ENCODE measurements at regions not wholly inside any gene's neighbourhood (a gene's known extent, or its start where the extent isn't known, plus 50 kb on each side); places are given as distances from the start of the nearest gene placed in this dataset.

DNA sequence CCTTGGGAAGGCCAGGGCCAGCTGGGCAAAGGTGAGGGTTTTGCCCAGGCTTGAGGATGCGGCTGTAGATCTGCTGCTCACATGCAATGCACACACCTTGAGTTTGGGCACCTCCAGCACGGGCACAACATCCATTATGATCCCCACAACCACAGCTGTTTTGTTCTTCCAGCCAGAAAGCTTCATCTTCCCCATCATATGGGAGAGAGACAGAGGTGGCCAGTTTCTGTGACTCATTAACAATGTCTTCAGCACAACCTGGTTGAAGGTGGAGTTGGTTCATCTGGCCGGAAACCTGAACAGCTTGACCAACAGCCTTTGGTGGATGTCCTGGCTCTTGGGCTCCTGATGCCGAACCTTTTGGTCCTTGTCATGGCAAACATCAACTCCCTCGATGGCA lies 163.7 kb upstream of the CCND2 start:
- intact Hi-C loops (cut with micrococcal nuclease), result loop anchor here (5.0 to 10.0 kb wide), 4 partner anchors 52 to 425 kb away; partner anchors contain the start of genes RAD51AP1 and TIGAR

DNA sequence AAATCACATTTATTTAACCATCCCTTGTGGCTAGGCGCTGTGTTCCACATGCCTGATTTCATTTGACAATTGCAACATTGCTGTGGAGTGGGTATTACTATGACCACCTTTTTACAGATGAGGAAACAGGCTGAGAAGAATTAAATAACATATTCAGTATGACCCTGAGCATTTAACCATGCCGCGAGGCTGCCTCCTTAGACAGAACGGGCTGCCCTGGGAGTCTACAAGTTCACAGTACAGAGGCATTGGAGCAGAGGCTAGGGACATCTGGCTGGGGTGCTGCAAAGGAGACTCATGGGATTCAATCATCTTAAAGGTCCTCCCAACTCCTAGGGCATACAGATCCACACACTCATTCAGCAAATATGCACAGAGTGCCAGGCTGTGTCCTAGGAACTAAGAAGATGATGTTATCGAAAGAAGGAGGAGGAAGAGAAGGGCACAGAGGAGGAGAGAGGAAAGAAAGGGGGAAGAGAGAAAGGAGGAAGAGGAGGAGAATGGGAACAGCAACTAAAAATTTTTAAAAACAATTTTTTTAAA lies 164.7 kb upstream of the CCND2 start:
- intact Hi-C loops (cut with micrococcal nuclease), result loop anchor here (5.0 to 10.0 kb wide), 4 partner anchors 53 to 426 kb away; partner anchors contain the start of genes RAD51AP1 and TIGAR

DNA sequence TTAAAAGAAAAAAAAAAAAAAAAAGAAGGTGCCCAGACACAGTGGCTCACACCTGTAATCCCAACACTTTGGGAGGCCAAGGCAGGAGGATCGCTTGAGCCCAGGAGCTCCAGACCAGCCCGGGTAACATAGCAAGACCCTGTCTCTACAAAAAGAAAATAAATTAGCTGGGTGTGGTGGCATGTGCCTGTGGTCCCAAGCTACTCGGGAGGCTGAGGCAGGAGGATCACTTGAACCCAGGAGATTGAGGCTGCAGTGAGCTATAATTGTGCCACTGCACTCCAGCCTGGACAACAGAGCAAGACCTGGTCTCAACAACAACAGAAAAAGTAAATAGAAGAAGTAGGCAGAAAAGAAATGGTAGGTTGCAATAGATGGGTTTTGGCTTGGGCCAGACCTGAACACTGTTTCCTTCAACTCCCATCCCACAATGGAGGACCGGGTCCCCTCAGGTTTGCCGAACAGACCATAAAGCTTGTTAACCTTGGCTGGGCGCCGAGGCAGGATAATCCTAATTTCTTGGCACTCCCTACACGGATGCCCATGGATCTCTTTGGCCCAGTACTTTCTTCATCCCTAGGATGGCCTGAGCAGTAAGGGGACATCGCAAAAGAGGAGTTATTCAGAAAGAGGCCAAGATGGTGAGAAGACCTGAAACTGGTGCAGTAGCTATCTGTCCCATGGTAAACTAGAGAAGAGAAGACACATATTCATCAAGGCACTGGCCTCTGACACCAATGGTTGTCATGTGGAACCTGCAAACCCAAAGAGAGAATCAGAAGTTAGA lies 165.5 kb upstream of the CCND2 start:
- intact Hi-C loops (cut with micrococcal nuclease), result loop anchor here (1.0 to 10.0 kb wide), 8 partner anchors 34 to 427 kb away; partner anchors contain the start of genes RAD51AP1 and TIGAR

DNA sequence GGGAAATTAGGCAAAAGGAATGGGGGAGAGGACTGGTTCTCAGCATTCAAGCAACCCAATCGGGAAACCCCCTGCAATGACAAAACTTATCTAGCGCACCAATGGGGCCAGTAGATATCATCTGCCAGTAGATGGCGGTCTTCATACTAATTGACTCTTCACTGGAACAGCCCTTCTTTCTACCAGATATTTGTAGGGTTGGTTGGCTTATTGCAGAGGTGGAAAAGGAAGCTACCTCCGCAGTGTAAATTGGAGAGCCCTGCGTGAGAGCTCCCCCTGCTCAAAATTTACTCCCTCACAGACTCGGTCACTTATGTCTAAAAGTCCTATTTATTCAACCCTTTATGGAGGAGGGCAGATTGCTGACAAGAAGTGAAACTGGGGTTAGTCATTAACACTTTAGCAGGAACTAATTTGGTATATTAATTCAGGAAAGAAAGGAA lies 166.1 kb upstream of the CCND2 start:
- intact Hi-C loops (cut with micrococcal nuclease), result loop anchor here (1.0 to 10.0 kb wide), 8 partner anchors 35 to 427 kb away; partner anchors contain the start of genes RAD51AP1 and TIGAR

DNA sequence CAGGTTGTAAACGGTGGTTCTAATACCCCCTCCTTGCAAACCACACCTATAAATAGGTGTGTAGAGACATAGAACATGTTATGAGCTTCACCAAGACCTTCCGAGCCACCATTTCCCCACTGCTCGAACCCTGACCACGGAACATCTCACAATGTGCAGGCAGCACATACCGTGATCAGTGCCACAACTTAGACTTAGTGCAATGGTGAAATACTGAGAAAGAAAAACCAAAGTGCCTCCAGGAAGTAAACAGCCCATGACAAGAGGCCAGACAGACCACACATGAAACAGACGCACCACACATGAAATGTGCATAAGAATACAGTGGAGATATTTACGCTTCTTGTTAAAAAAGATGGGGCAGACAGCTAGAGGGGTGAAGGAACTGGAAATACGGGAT lies 166.9 kb upstream of the CCND2 start:
- intact Hi-C loops (cut with micrococcal nuclease), result loop anchor here (1.0 to 10.0 kb wide), 8 partner anchors 36 to 428 kb away; partner anchors contain the start of genes RAD51AP1 and TIGAR

DNA sequence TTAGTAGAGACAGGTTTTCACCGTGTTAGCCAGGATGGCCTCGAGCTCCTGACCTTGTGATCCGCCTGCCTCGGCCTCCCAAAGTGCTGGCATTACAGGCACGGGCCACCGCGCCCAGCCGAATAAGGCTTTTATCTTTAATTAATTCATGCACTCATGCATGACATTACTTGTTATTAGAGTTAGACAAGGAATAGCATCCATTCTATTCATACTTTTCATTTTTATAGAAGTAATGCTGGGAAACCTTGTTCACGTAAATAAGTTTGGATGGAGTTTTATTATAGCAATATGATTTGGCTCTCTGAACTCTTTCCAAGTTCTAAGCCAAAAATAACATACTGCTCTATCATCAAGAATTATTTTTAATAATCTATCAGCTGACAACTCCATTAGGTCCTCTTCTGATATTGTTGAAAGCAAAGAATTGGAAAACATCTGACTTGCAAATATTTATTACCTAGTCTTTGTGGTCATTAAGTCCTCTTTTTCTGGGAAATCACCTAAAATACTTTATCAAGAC lies 168.8 kb upstream of the CCND2 start:
- intact Hi-C loops (cut with micrococcal nuclease), result loop anchor here (5.0 to 10.0 kb wide), 4 partner anchors 58 to 430 kb away; partner anchors contain the start of genes RAD51AP1 and TIGAR

DNA sequence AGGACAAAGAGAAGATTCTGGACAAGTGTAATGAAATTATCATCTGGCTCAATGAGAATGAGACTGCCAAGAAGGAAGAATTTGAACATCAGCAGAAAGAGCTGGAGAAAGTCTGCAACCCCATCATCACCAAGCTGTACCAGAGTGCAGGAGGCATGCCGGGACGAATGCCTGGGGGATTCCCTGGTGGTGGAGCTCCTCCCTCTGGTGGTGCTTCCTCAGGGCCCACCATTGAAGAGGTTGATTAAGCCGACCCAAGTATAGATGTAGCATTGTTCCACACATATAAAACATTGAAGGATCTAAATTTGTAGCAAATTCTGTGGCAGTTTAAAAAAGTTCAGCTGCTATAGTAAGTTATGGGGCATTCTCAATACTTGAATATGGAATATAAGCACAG lies 174.3 kb upstream of the CCND2 start:
- intact Hi-C loops (cut with micrococcal nuclease), result no loop called here

DNA sequence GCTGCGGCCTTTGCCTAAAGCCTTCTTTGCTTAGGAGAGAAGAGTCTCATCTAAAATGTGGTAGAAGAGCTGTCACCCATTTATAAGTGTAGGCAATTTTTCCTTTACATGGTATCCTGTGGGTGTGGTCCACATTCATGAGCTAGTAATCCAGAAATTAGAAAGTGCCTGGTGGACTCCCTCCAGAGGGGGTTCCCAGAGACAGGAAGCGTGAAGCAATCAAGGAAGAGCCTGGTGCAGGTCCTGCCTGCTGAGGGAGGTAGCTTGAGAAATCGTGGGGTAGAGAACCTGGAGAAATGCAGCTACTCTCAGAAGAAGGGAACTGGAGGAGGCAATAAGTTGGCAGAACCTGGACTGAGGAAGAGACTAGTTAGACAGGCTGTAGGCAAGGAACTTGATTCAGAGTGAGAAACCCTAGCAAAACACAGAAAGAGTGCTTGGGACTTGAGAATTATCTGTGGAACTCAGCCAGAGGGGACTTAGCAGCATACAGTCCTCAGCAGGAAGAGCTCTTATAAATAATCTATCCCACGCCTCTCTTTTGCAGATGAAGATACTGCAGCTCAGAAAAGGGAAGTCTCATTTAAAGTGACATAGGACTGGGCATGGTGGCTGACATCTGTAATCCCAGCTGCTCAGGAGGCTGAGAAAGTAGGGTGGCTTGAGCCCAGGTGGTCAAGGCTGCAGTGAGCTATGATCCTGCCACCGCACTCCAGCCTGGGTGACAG lies 182.4 kb upstream of the CCND2 start:
- intact Hi-C loops (cut with micrococcal nuclease), result no loop called here

DNA sequence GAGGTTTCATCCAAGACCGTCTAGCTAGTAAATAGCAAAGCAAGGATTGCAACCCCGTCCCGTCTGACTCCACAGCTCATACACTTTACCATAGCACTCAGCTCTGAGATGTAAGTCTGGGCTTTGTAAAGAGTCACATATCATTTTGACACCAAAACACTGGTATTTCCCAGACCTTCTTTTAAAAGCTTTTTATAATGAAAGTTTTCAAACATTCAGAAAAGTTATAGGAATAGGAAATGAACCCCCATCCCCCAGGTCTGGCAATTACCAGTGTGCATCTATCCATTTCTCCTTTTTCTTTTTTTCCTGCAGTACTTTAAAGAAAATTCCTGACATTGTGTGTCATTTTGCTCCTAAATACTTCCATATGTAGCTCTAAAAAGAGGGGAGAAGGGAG lies 183.6 kb upstream of the CCND2 start:
- intact Hi-C loops (cut with micrococcal nuclease), result no loop called here

DNA sequence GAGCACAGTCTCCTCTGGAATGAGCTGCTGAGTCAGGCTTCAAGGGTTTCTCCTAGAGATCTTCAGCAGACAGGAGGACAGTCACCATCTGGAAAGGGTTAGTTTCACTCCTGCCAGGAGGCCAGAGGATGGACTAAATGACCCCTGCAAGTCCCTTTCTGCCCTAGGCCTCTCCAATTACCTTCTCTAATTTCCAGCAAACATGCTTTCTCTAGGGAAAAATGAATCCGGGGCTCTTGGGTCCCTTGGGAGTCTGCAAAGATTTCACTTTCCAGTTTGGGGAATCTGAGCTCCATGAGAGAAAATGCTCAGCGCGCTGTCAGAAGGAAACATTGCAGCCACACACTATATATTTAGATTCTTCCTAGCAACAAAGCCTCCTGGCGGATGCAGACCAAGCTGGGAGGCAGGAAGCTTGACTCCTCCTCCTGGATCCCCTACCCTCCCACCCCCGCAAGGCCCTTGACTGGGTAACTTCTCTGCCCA lies 184.4 kb upstream of the CCND2 start:
- intact Hi-C loops (cut with micrococcal nuclease), result no loop called here

DNA sequence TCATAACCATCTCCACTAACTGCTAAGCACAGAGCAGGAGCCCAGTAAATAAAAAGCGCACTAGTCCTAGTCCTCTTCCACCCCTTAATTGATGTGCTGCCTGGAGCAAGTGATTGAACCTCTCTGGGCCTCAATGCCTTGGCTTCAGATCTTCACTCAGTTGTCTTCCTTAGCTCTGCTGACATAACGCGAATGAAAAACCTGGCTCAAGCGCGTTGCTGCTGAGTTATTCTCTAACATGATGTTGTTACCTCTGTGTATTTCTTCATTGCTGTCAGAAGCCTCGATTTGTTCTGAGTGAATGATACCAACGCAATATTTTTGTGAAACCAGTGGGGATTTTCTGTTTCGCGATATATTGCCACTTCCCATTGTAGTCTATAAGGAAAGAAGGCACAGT lies 185.1 kb upstream of the CCND2 start:
- intact Hi-C loops (cut with micrococcal nuclease), result no loop called here

DNA sequence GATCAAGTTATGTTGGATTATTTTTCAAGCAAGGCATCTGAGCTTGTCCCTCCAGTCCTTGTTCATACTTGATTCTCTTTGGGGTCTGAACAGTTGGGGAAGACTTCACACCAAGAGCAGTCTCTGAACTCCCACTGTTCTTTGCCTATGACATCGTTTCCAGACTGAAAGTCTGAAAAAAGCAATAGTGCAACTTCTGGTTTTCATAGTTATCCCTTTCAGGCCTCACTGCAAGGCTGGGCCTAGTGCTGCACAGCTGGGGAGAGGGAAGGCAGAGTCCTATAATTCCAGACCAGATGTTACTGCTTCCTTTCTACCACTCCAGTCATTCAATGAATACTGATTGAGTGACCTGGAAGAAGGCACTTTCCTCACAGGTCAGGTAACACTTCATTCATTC lies 187.1 kb upstream of the CCND2 start:
- intact Hi-C loops (cut with micrococcal nuclease), result no loop called here

DNA sequence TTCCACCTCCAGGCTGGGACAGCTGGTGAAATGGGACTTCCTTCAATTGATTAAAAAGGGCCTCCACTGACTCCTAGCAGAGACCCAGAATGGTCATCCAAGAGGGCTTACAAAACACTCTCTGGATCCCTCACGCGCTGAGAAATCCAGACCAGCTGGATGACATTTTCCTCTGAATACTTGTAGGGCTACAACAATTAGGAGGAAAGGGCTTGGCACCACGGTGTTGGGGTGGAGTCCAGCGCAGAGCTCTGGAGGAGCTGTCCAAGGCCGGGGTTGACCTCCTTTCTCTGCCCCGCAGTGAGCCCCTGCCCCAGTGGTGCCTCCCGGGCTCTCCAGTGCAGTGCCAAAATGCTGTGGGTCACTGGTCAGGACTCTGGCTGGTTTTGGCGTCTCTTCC lies 189.0 kb upstream of the CCND2 start:
- intact Hi-C loops (cut with micrococcal nuclease), result no loop called here

DNA sequence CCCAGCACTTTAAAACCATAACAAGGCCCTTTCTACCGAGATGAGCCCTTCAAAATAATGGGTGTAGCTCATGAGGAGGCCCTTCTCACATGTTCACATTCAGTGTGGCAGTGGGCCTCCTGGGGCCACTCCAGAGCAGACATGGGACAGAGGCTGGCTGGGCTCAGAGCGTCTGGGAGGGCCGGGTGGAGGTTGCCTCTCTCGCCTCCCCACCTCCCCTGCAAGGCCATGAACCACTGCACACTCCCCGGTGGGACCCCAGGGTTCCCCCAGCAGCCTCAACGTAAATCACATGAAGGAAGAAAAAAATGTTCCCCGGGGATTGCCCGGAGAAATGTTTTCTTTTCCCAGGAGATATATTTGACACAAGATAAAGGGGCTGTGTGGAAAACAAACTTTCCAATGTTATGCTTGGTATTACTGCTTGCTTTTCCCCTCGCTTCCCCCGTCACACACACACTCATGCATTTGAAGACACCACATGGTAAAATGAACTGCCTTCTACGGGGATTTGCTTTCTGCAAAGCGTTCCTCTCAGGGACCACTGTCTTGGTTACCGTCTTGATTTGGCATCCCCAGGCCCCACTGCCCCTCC lies 190.7 kb upstream of the CCND2 start:
- intact Hi-C loops (cut with micrococcal nuclease), result no loop called here

DNA sequence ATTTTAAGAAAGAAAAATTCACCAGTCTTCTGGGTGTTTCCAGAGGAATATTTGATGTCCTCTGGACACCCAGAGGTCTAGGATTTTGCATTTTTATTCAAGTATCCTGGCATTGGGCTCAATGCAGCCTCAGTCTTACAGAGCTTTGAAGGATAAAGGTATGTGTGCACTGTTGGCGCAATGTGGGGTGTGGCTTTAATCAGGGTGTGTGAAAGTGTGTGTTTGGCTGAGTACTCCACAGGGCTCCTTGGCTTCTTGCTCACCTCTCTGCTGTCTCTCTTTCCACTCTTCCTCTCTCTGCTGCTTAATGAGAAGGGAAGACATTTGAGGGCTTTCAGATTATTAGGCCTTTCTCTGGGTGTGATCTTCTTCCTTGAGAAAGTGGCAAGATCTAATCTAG lies 193.3 kb upstream of the CCND2 start:
- intact Hi-C loops (cut with micrococcal nuclease), result no loop called here

DNA sequence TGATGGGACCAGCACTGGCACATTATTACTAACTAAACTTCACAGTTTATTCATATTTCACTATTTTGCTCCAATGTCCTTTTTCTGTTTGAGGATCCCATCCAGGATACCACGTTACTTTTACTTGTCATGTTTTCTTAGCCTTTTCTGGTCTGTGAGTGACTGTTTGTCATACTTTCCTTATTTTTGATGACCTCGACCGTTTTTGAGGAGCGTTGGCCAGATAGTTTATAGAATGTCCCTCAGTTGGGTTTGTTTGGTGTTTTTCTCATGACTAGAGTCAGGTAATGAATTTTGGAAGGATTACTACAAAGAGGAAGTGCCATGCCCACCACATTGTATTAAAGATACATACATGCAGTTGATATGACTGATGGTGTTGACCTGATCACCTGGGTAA lies 199.4 kb upstream of the CCND2 start:
- intact Hi-C loops (cut with micrococcal nuclease), result no loop called here

DNA sequence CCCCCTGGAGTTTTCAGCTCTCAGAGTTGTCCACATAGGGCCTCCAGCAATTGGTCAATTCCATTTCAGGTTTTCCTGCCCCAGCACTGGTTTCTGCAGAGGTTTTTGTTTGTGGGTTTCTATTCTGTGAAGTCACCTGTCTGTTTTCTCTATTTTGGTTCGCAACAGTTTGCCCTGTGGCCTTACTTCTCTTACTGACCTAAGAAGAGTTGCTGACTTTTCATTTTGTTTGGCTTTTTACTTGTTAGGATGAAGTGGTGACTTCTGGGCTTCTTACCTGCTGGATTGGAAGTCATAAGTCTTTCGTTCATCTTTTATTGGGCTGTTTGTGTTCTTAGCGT lies 196.4 kb upstream of the PARP11 start:
- intact Hi-C loops (cut with micrococcal nuclease), result no loop called here

DNA sequence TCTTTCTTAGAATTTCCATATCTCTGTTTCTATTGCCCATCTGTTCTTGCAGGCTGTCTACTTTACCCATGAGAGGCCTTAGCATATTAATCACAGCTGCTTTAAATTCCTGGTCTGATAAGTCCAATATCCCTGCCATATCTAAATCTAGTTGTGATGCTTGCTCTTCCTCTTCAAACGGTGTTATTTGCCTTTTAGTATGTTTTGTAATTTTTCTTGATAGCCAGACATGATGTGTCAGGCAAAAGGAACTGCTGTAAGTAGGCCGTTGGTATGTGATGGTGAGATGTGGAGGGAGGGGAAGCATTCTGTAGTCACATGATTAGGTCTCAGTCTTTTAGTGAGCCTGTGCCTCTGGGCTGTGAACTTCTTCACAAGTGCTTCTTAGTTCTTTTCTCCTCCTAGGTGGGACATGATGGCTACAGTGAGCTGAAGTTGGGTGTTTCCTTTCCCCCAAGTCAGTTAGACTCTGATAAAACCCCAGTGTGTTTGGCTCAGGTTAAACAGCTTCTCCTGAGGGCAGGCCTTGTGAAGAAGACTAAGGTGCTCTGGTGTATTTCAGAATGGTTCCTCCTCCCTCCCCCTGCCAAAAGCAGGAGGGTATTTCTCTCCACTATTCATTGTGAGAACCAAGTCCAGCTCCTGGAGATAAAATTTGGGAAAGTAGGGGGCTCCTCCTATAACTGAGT lies 195.9 kb upstream of the PARP11 start:
- intact Hi-C loops (cut with micrococcal nuclease), result no loop called here

DNA sequence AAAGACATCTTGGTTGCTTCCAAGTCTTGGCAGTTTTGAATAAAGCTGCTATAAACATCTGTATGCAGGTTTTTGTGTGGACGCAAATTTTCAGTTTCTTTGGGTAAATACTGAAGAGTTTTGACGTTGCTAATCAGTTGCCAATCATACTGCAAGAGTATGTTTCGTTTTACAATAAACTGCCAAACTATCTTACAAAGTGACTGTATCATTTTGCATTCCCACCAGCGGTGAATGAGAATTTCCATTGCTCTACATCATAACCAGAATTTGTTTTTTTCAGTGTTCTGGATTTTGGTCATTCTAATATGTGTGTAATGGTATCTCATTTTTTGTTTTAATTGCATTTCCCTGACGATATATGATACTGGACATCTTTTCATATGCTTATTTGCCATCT lies 190.8 kb upstream of the PARP11 start:
- intact Hi-C loops (cut with micrococcal nuclease), result no loop called here

DNA sequence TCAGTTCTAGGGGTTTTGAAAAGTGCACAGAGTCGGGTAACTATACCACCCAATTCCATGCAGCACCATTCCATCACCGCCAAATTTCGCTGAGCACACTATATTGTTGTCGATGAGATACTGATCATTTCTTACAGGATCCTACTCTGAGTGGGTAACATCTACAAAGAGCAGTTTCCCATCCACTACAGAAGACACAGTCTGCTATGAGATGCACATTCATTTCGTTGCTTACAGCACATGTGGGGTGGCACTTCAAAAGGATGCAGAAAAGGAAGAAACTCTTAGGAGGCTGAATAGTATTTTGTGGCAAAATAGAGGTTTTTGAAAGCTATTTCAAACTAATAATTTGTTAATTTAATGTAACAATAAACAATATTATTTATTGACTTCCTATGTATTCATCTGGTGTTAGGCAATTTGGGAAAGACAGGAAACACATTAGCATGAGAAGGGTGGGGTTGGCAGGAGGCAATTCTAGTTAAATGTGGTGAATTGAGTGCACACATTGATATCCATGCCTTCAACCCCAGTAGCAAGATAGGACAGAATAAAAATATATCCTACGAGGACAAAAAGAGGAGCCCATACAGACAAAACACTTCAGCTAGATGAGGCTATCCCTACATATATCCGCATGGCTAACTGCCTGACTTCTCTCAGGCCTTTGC lies 186.8 kb upstream of the PARP11 start:
- intact Hi-C loops (cut with micrococcal nuclease), result no loop called here
